GM12873 (cell line): ENCODE measurements at regions not wholly inside any gene's neighbourhood (a gene's known extent, or its start where the extent isn't known, plus 50 kb on each side); places are given as distances from the start of the nearest gene placed in this dataset.

Experiments
- TF ChIP-seq, protein P1 (sequence below): IDR thresholded peaks from 2 replicates; pipeline ENCODE4 v1.5.1; 2012; ENCODE audit warnings: low read depth, mild to moderate bottlenecking, moderate library complexity, low read length, control low read depth; ENCODE audit not compliant: insufficient read depth; ENCODE audit errors: missing control alignments

DNA sequence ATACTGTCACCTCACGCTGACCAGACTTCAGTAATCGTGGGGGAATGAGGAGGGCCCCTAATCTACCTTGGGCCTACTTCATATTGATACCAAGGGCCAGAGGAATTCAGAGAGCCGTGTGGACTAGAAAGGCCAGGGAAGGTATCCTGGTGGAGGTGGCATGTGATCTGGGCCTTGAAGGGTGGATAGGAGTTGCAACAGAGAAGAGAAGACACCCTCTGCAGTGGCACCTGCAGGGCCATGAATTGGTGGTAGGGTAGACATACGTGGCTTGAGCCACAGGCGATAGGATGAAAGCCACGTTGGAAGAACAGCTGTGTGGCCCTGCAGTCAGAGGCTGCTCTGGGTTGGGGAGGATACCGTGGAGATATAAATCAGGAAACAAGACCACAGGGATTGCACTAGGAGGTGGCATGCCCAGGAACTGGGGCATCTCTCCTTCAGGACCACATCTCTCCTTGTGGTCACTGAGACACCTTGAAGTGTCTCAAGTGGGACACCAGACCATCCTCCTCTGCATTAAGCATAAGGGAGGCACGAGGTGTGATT lies 141.4 kb downstream of the CYP26B1 start:
- TF ChIP-seq, protein P1, sequence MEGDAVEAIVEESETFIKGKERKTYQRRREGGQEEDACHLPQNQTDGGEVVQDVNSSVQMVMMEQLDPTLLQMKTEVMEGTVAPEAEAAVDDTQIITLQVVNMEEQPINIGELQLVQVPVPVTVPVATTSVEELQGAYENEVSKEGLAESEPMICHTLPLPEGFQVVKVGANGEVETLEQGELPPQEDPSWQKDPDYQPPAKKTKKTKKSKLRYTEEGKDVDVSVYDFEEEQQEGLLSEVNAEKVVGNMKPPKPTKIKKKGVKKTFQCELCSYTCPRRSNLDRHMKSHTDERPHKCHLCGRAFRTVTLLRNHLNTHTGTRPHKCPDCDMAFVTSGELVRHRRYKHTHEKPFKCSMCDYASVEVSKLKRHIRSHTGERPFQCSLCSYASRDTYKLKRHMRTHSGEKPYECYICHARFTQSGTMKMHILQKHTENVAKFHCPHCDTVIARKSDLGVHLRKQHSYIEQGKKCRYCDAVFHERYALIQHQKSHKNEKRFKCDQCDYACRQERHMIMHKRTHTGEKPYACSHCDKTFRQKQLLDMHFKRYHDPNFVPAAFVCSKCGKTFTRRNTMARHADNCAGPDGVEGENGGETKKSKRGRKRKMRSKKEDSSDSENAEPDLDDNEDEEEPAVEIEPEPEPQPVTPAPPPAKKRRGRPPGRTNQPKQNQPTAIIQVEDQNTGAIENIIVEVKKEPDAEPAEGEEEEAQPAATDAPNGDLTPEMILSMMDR, result no peak

DNA sequence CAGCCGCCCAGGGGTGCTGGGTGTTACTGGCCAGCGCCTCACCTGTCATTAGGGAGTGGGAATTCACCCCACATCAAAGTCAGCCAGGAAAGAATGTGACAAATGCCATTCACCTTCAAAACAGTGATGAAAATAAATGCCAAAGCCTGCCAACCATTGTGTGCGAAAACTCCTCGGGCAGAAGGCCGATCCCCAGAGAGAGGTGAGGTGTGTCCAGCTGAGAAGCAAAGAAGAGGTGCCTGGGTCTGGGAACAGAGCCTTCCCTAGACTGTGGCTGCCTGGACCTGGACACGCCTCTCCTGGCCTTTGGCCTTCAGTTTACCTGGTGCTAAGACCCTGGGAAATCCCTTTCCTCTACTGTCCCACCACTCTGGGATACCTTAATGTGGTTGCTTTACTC lies 142.7 kb downstream of the CYP26B1 start:
- TF ChIP-seq, protein P1, result no peak

DNA sequence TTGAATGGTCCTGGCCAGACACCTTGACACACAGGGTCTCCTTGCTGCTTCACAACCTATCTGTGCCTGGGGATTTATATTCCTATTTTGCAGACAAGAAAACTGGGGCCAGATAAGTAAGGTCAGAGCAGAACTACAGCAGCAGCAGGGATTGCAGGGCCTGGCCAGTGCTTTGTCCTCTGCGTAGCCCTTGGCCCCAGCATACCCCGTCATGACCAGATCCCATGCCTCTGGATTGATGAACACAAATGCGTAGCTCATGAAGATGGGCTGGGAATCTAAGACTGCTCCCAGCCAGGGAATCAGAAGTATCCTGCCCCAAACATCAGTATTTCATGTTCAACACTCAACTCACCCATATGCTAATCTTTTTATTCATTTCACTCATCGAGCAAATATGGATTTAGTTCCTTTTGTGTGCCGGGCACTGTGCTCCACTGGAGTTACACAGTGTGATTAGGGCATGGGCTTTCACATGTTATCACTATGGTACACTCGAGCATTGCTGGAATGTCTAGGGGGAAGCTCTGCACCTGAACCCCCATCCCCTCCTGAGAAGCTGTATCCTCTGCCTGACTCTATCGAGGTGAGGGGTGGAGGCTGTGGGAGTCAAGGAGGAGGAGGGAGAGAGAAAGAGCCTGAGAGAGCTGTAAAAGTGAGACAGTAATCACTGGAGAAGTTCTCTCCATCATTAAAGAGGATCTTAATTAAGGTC lies 143.3 kb downstream of the CYP26B1 start:
- TF ChIP-seq, protein P1, result no peak

DNA sequence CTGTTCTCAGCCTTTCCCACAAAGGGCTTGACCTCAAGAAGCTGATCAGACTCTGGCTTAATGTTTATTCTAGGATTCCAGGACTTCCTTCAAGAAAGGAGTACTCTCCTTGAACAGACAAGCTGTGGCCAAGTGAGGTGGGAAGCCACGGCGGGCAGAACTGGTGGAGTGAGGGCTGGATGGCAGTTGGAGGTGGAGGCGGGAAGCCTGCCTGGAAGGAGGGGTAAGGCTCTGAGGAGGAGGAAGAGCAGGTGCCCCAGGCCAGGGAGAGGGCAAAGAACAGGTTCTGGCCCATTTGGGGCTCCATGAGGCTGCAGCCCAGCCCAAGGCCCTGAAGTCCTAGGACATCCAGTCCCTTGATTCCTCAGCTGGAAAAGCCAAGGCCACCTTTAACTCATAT lies 143.9 kb downstream of the CYP26B1 start:
- TF ChIP-seq, protein P1, result no peak

DNA sequence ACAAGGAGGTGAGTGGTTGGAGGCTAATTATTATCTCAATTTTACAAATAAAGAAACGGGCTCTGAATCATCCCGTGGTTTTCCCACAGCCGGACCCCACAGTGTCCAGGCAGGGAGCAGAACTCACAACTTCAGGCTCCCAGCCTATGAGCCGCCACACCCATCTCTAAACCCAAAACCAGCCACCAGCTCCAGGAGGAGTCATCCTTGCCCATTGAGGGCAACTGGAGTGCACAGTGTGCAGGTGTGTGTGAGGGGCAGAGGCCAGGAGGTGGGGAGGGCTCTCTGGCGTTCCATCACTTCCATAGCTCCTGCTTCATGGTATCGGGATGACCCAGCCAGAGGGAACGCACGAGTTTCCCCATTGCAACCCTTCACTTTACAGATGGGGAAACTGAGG lies 144.5 kb downstream of the CYP26B1 start:
- TF ChIP-seq, protein P1, result no peak

DNA sequence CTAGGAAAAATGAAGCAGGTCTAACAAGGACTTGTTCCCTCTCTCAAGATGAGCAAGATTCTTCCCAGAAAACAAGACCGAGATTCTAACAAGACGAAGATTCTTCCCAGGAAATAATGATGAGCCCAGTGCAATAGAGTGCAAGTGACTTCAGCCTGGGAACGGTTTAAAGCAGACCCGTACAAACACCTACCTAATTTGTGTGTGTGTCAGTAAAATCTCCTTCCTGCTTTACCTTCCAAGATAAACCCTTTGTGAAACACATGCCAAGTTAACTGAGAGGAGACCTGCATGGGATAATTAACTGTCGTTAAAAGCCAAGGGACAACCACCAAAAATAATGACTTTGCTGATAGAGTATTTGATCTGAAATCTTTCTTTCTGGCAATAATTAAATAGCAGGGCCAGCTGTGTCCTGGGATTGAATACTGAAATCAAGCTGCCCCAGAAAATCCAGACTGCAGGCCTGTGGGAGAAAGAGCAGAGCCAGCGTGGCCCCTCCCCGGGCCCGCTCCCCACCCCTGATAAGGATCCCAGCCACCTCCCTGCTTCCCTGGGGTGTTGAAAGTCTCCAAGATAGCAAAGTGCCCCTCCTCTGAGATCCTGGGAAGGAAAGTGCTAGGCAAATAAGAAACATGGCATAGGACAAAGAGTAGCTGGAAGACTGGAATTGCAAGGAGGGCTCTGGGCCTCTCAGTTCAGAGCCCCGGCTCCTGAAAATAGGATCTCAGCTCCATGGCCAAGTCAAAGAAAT lies 145.5 kb downstream of the CYP26B1 start:
- TF ChIP-seq, protein P1, result no peak

DNA sequence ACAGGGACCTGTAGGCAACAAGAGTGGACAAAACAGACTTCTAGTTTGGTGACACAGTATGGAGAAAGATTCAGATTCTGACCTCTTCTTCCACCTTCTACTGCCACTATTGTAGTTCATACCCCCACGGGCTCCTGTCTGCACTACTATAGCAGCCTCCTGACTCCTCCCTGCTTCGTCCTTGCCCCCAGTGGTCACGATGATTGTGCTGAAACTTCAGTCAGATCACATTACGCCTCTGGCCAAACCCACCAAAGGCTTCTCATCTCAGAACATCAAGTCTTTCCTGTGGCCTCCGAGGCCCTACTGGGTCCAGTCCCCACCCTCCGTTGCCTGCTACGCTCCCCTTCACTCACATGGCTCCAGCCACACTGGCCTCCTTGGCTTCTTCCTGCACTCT lies 147.6 kb downstream of the CYP26B1 start:
- TF ChIP-seq, protein P1, result no peak
